GM19351 (cell line): ENCODE measurements at regions not wholly inside any gene's neighbourhood (a gene's known extent, or its start where the extent isn't known, plus 50 kb on each side); places are given as distances from the start of the nearest gene placed in this dataset.

Source experiments
- ATAC-seq: cut with Tn5 transposase; IDR thresholded peaks from one replicate; pipeline ENCODE4 v1.9.1; 2021; ENCODE audit warnings: mild to moderate bottlenecking, moderate library complexity; ENCODE audit not compliant: unreplicated experiment

- ATAC-seq: no peak
Measured at GRCh38 chr2:128820452-128820851, 501.8 kb upstream of the HS6ST1 start.

DNA sequence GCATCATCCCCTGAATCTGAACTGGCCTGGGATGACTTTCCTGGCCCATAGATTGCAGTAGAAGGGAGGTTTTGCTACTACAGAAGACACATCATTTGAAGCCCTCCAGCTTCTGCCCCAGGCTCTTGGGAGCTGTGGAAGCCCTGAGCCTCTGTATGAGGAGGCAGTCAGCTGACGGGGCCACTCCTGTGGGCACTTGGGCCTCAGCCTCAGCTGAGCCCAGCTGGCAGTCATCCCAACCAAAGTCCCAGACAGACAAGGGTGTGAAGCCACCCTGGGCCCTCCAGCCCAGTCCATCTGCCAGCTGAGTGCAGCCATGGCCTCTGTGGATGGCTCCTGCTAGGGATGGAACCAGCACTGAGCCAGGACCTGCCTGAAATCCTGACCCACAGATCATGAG lies 502.3 kb upstream of the HS6ST1 start:
- no peak for ATAC-seq

- ATAC-seq: no peak
Measured at GRCh38 chr2:128832946-128833663, 514.4 kb upstream of the HS6ST1 start.

- no peak for ATAC-seq
Measured at GRCh38 chr2:128833664-128834027, 515.0 kb upstream of the HS6ST1 start.

DNA sequence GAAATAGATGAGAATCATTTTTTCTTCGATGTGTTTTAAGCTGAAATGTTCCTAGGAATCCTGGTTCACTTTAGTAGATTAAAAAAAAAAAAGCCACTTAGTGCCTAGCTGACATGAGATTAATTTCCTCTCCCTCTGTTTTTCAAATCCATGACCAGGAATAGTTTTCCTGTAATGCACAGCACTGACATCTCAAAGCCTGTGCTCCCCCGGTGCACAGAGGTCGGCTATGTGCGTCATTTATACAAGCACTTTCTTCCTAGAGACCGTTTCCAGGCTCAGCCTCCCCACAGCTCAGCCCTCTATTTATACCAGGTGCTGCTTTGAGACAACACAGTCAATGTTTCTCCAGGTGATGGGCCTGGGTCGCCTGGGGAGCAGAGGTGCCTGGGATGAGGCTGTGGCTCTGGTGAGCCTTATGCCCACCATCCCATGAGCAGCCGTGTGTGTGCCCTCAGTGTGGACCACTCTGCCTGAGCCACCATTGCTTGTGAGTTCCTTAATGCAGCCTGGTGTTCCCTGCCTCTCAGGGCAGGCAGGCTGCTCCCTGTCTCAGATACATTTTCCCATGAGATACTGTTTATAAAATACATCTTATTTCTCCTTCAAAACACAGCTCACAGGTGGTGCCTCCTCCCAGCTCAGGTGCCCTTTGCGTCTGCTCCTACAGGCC lies 515.7 kb upstream of the HS6ST1 start:
- ATAC-seq: no peak

DNA sequence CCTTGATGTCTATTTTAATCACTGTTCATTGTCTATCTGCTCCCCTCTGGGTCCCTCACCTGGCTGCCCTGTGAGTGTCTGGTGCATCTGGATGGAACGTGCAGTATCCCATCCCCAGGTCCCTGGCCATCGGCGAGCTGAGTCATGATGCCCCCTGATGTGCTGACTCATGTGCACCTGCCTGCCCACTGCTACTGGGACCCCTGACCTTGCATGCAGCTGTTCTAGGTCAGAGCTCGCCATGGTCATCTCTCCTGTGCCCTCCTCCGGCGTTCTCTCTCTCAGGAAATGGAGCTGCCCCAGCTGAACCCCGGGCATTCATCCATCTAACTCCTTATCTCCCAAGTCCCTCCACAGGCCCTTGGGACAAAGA lies 516.2 kb upstream of the HS6ST1 start:
- no peak for ATAC-seq

DNA sequence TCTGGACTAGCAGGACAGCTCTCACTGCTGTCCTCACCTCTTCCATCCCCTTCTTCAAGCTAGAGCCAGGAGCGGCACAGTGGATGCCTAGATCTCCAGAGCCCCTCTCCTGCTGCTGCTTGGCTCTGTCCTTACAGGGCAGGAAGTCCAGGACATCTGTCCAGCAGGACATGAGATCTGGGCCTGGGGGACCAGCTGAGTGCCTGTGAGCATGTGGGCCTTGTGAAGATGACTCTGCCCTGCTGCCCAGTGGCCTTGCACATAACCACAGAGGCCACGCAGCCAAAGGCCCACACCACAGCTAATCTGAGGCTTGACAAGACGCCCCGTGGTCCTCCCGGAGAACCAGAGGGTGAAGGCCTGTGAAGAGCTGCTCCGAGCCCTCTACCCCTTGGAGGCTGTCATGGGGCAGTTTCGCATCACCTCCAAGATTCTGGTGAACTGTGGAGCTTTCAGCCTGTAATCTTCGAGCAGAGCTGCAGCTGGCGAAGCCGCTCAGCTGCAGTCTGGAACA lies 516.7 kb upstream of the HS6ST1 start:
- ATAC-seq: no peak

DNA sequence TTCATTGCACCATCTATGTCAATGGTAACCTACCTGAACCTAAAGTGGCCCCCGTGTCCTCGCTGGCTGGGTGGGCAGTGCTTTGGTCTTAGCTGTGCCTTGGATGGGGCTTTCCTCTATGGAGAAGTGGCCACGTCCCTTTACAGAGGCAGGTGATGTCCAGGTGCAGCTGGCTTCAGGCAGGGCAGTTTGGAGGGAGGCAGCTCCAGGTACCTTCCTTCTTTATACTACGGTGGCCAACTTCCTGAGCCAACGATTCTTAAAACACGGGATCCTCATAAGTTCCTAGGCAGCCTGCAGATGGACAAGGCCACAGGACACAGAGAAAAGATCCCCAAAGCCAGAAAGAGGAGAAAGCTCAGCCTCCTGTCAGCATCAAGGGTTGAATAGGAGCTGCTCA lies 517.3 kb upstream of the HS6ST1 start:
- no peak for ATAC-seq

DNA sequence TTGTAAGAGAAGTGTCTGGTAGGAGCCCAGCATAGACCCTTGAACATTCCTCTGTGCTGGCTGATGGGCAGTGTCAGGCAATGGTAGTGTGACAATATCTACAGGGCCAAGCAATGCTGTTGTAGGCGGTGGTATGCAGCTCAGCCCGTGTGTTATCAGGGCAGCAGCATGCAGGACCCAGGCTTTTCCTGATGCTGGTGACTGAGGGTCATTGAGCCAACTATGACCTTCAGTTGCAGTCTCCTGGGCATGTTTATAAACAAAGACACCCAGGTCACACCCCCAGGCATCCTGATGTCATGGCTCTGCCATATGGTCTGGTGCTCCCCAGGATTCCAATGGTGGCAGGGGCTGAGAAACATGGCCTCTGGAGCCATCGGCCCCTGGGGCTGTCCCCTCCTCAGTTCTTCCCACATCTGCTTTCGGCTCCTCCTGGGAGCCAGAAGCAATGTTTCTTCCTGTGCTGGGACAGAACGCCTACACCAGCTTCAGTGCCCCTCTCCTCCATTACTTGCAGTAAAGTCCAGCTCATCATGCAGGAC lies 518.0 kb upstream of the HS6ST1 start:
- no peak for ATAC-seq

GRCh38 chr2:128838244-128838643 lies 519.6 kb upstream of the HS6ST1 start:
- no peak for ATAC-seq

DNA sequence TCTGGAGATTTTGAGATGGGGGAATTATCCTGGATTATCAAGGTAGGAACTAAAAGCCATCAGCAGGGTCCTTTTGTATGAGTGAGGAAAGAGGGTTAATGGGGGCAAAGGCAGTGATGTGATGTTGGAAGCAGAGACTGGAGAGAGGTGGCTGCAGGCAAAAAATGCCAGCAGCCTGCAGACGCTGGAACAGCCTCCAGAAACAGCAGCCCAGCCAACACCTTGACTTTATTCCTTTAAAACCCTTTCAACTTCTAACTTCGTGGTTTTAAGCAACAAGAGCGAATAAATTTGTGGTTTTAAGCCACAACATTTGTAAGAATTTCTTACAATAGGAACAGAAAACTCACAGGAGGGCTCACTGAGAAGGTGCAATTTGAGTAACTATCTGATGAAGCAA lies 523.1 kb upstream of the HS6ST1 start:
- ATAC-seq: no peak

DNA sequence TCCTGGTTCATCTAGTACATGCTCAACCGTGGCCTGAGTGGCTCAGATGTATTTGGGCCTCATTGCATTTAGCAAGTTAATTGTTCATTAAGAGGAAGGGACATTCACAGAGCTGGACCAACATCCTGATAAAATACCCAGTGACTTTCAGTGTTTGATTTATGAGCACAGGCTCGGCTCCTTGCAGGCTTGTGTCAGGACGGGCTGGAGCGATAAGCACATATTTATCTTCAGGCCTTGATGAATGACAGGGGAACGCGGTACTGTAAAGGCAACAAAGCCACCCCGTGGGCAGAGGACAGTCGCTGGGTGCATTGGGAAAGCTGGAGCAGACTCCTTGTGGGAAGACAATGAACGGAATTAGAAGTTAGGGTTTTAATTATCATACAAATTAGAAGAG lies 548.6 kb upstream of the HS6ST1 start:
- no peak for ATAC-seq

DNA sequence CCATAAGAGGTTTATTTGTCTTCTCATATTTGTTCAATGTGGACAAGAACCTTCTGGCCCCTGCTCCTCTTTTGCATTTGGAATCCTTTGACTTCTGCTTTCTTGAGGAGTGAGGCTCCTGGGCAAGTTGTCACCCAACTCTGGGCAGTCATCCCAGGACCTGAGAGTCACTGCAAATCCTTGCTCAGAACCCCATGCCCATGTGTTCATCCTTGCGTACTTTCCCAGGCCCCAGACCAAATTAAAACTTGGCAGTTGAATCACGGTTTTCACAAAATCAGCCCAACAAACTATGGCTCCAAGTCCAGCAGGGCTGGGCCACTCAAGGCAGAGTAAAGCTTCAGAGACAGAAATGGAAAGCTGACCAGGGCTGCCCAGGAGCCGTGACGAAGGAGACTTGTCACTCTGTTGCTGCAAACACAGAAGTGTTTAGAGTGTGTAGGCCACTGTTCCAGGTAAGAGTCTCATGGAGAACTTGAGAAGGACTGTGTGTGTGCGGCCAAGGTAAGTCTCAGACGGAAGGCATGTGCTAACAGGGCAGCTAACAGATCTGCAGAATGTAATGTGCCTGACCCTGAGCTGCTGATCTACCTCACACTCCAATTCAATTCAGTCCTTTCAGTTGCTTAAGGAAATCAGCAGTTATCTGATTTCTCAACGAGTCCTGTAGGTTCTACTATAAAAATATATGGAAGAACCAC lies 549.4 kb upstream of the HS6ST1 start:
- ATAC-seq: no peak

GRCh38 chr2:128868686-128869551 lies 550.3 kb upstream of the HS6ST1 start:
- ATAC-seq: no peak

GRCh38 chr2:128874608-128875007 lies 555.9 kb upstream of the HS6ST1 start:
- no peak for ATAC-seq

GRCh38 chr2:128876986-128877983 lies 558.6 kb upstream of the HS6ST1 start:
- ATAC-seq: no peak

GRCh38 chr2:128879161-128879560 lies 560.5 kb upstream of the HS6ST1 start:
- no peak for ATAC-seq

GRCh38 chr2:128894896-128895295 lies 576.2 kb upstream of the HS6ST1 start:
- no peak for ATAC-seq

GRCh38 chr2:128901572-128902391 lies 583.1 kb upstream of the HS6ST1 start:
- no peak for ATAC-seq
